HepG2 (cell line): ENCODE measurements at regions not wholly inside any gene's neighbourhood (a gene's known extent, or its start where the extent isn't known, plus 50 kb on each side); places are given as distances from the start of the nearest gene placed in this dataset.

ENCODE experiments used
- ATAC-seq: fragments of 200-7000 bp; cut with Tn5 transposase; 3 replicates; pipeline ENCODE4 v1.9.1; 2020; ENCODE audit warnings: mild to moderate bottlenecking, moderate library complexity
- BruUV-seq: library from RNA; stranded (reverse); fragments of 400-500 nt; replicated peaks from 2 replicates; lab custom pipeline; 2021; lab: Mats Ljungman, UMichigan
- CTCF ChIA-PET: fragments of 300-600 bp; formaldehyde crosslinking; extraction: SDS; loops from one replicate; lab custom pipeline; 2021; ENCODE audit warnings: low total read pairs, inconsistent platforms, low intra/inter-chr PET ratio; lab: Yijun Ruan, JAX
- POLR2A ChIA-PET: fragments of 350-600 bp; sonication (Branson Sonifier 250); formaldehyde crosslinking; loops from one replicate; lab custom pipeline; 2020; ENCODE audit warnings: antibody characterized with exemption, inconsistent platforms; lab: Yijun Ruan, JAX
- DNase-seq: peaks from one replicate; pipeline ENCODE4 v3.0.0-alpha.2; 2015; ENCODE audit warnings: low spot score
- FAIRE-seq: peaks from 3 replicates; lab custom pipeline; 2011; peaks lifted over from hg19 to GRCh38; lab: Jason Lieb, UNC
- H2AFZ ChIP-seq: one replicate; pipeline ENCODE4 v1.6.1; 2011; ENCODE audit warnings: low read length, inconsistent platforms
- H3K27ac ChIP-seq: fragments of 300-600 bp; 3 replicates; pipeline ENCODE4 v1.8.0; 2011; ENCODE audit warnings: mixed run types, mild to moderate bottlenecking, mixed read lengths, low read length, inconsistent platforms; ENCODE audit not compliant: insufficient read depth; ENCODE audit errors: extremely low read length
- H3K27me3 ChIP-seq, 2 experiments: fragments of 200-600 bp in 1 of 2; 2 replicates in 1 of 2; 3 replicates in 1 of 2; pipeline versions ENCODE4 v1.6.0 to v1.8.0; 2011; ENCODE audit warnings: low read length in 2 of 2, mild to moderate bottlenecking in 2 of 2, moderate library complexity in 2 of 2, inconsistent platforms in 1 of 2; ENCODE audit not compliant: insufficient read depth in 2 of 2, control insufficient read depth in 1 of 2
- H3K36me3 ChIP-seq, 2 experiments: fragments of 200-600 bp in 1 of 2; replicated peaks in 1 of 2; 2 replicates in 1 of 2; 3 replicates in 1 of 2; pipeline versions ENCODE4 v1.5.1 to v1.8.0; 2011; ENCODE audit warnings: low read length in 2 of 2, inconsistent platforms in 1 of 2; ENCODE audit not compliant: insufficient read depth in 2 of 2, control insufficient read depth in 1 of 2
- H3K4me1 ChIP-seq: 2 replicates; pipeline ENCODE4 v1.5.1; 2012; ENCODE audit warnings: low read length, inconsistent platforms; ENCODE audit not compliant: insufficient read depth
- H3K4me2 ChIP-seq: 2 replicates; pipeline ENCODE4 v1.6.0; 2011; ENCODE audit warnings: low read depth, low read length, inconsistent platforms
- H3K4me3 ChIP-seq, 3 experiments: fragments of 200-600 bp in 1 of 3; sonication (generic), shearing (Covaris generic) in 1 of 3; replicated peaks in 1 of 3; 2 replicates each; pipeline ENCODE4 v1.5.1; 2011 to 2016; ENCODE audit warnings: low read length in 3 of 3, inconsistent platforms in 2 of 3, low read depth in 2 of 3, mild to moderate bottlenecking in 2 of 3, control low read depth in 1 of 3, mixed read lengths in 1 of 3; ENCODE audit not compliant: insufficient read depth in 1 of 3
- H3K79me2 ChIP-seq: one replicate; pipeline ENCODE4 v1.6.1; 2011; ENCODE audit warnings: low read length, inconsistent platforms; ENCODE audit not compliant: insufficient read depth
- H3K9ac ChIP-seq: 2 replicates; pipeline ENCODE4 v1.6.0; 2011; ENCODE audit warnings: mild to moderate bottlenecking, low read depth, low read length, inconsistent platforms; ENCODE audit not compliant: insufficient read depth
- H3K9me3 ChIP-seq: 2 replicates; pipeline ENCODE4 v1.5.1; 2012; ENCODE audit warnings: mild to moderate bottlenecking, low read length
- H4K20me1 ChIP-seq: 2 replicates; pipeline ENCODE4 v1.6.0; 2011; ENCODE audit warnings: inconsistent platforms, mild to moderate bottlenecking, low read length, moderate library complexity; ENCODE audit not compliant: insufficient read depth
- EZH2 ChIP-seq: conservative IDR thresholded peaks from 2 replicates; pipeline ENCODE4 v1.6.1; 2012; ENCODE audit warnings: mild to moderate bottlenecking, low read depth, low read length, moderate library complexity
- GATAD1 ChIP-seq: IDR thresholded peaks from 2 replicates; pipeline ENCODE4 v1.6.1; 2016; ENCODE audit warnings: missing genetic modification reagents, missing compliant biosample characterization
- JUN ChIP-seq: sonication (generic); formaldehyde crosslinking; IDR thresholded peaks from 2 replicates; pipeline ENCODE4 v1.4.0; 2020; ENCODE audit warnings: mild to moderate bottlenecking, missing genetic modification reagents
- RFX1 ChIP-seq: fragments of 450-650 bp; IDR thresholded peaks from 2 replicates; pipeline ENCODE4 v1.6.1; 2017
- YEATS2 ChIP-seq: sonication (generic); formaldehyde crosslinking; IDR thresholded peaks from 2 replicates; pipeline ENCODE4 v1.4.0; 2020; ENCODE audit warnings: missing genetic modification reagents, borderline replicate concordance
- ZNF12 ChIP-seq: sonication (generic); formaldehyde crosslinking; IDR thresholded peaks from 2 replicates; pipeline ENCODE4 v1.5.0; 2020; ENCODE audit warnings: missing genetic modification reagents
- WGBS: methylation state at CpG from one replicate; pipeline ENCODE4 v1.1.6; 2017; ENCODE audit warnings: low lambda C conversion rate; 5-methylcytosine and 5-hydroxymethylcytosine counted together
- in situ Hi-C: cut with HindIII; loops from 2 replicates; pipeline ENCODE4 v1.10.0; 2017; ENCODE audit warnings: low pct_unique_long_range_greater_than_20kb; ENCODE audit not compliant: extremely low pct_ligation_motif_present
- intact Hi-C: fragments of 100-400 bp; cut with micrococcal nuclease; formaldehyde crosslinking; loops from one replicate; pipeline ENCODE4 v1.10.0; 2022; ENCODE audit not compliant: unreplicated experiment
- TF ChIP-seq, protein P1 (sequence below): sonication (generic); formaldehyde crosslinking; IDR thresholded peaks from 2 replicates; pipeline ENCODE4 v1.5.1; 2020; ENCODE audit warnings: missing genetic modification reagents, mild to moderate bottlenecking, borderline replicate concordance
- TF ChIP-seq, protein P2 (sequence below): sonication (generic); formaldehyde crosslinking; IDR thresholded peaks from 2 replicates; pipeline ENCODE4 v1.4.0; 2020; ENCODE audit warnings: missing genetic modification reagents
- TF ChIP-seq, protein P3 (sequence below): sonication (generic); formaldehyde crosslinking; IDR thresholded peaks from 2 replicates; pipeline ENCODE4 v1.4.0; 2020; ENCODE audit warnings: missing genetic modification reagents; ENCODE audit errors: not compliant biosample characterization
- TF ChIP-seq, protein P4 (sequence below): sonication (generic); formaldehyde crosslinking; IDR thresholded peaks from 2 replicates; pipeline ENCODE4 v1.4.0; 2020; ENCODE audit warnings: mild to moderate bottlenecking, low read depth, missing genetic modification reagents
- TF ChIP-seq, protein P5 (sequence below): sonication (generic); formaldehyde crosslinking; IDR thresholded peaks from 2 replicates; pipeline ENCODE4 v1.8.1; 2023; ENCODE audit warnings: mild to moderate bottlenecking, missing genetic modification reagents

DNA sequence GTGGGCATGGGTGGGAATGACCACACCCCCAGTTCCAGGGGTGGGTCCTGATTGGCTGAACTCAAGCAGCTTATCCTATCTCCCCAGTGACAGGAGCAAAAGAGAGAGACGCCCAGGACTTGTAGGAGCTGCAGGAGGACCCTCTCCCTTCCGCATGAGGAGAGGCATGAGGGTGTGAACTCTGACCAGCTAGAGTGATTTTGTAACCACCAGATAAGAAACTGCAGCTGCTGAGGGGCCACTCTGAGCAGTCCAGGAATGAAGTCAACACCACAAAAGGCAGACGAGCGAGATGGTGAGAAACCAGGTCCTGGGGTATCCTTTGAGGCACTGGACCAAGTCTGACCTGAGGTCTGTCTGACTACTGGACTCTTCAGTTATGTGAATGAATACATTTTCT lies 521.9 kb downstream of the BNC2 start:
- Histone ChIP-seq H3K27me3 (no peaks in the 10 kb centered on the region; a peak in 1 of 5 replicates), H3K4me2 (no peak overlapping the region), H3K4me1 (no peaks in the 10 kb centered on the region), H3K79me2 (no peaks in the 10 kb centered on the region), H3K36me3 (no peaks in the 10 kb centered on the region), H3K27ac (no peak overlapping the region), H2AFZ (no peak overlapping the region), H3K9ac (no peak overlapping the region), H3K4me3 (no peak overlapping the region), H4K20me1 (no peaks in the 10 kb centered on the region), H3K9me3 (no peaks in the 10 kb centered on the region)
- in situ Hi-C loops (no loop called here), intact Hi-C loops (no loop called here)
- ChIA-PET CTCF (no interaction called here), POLR2A (no interaction called here)
- no peak for FAIRE-seq
- ATAC-seq = no peak
- BruUV-seq = no TSS peak
- no peak for TF ChIP-seq GATAD1 (CRISPR knock-in tag)
- TF ChIP-seq, protein P1, sequence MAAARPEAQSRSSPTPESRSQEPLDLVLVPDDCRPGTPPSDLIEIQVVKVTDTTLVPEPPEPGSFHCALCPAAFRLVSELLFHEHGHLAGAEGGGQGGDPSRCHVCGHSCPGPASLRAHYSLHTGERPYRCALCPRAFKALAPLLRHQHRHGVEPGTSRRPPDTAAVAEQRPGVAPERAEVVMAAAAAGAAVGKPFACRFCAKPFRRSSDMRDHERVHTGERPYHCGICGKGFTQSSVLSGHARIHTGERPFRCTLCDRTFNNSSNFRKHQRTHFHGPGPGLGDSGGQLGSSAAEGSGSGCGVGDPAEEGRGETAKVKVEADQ (CRISPR knock-in tag) = no peak
- WGBS = 10% methylated on average over 4 of the region's 4 CpGs
- DNase-seq = no peak

DNA sequence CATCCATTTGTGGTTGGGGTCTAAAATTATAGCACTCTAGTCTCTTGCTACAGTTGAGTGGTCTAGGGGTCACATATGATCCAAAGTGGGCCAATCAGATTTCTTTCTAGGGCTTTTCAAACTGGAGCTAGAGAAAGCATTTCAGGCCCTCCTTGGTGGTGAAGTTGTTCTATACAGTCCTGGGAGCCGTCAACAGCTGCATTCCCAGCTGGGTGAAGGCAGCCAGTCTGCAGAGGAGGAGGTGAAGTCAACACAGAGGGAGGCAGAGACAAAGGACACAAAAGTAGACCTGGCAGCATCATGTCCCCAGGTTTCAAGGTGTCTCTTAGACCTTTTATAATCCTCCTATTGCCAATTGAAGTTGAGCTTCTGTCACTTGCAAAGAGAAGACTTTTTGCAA lies 518.2 kb downstream of the BNC2 start:
- Histone ChIP-seq H3K36me3 (no peaks in the 10 kb centered on the region), H3K27me3 (no peaks in the 10 kb centered on the region; a peak in 1 of 5 replicates), H3K9me3 (no peaks in the 10 kb centered on the region), H3K4me2 (no peak overlapping the region), H3K27ac (no peak overlapping the region), H2AFZ (no peak overlapping the region), H3K4me1 (no peaks in the 10 kb centered on the region), H3K9ac (no peak overlapping the region), H4K20me1 (no peaks in the 10 kb centered on the region), H3K4me3 (no peak overlapping the region), H3K79me2 (no peaks in the 10 kb centered on the region)
- no TSS peak for BruUV-seq
- intact Hi-C loops (no loop called here), in situ Hi-C loops (no loop called here)
- ChIA-PET CTCF (no interaction called here), POLR2A (no interaction called here)
- WGBS = 0% methylated on average over 1 of the region's 1 CpG
- DNase-seq = no peak
- no peak for ATAC-seq
- no peak for FAIRE-seq
- TF ChIP-seq, protein P2, sequence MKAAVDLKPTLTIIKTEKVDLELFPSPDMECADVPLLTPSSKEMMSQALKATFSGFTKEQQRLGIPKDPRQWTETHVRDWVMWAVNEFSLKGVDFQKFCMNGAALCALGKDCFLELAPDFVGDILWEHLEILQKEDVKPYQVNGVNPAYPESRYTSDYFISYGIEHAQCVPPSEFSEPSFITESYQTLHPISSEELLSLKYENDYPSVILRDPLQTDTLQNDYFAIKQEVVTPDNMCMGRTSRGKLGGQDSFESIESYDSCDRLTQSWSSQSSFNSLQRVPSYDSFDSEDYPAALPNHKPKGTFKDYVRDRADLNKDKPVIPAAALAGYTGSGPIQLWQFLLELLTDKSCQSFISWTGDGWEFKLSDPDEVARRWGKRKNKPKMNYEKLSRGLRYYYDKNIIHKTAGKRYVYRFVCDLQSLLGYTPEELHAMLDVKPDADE = no peak
- TF ChIP-seq RFX1 (no peak), JUN (no peak), ZNF12 (no peak), EZH2 (no peak), YEATS2 (CRISPR knock-in tag) (no peak)
- TF ChIP-seq, protein P3, sequence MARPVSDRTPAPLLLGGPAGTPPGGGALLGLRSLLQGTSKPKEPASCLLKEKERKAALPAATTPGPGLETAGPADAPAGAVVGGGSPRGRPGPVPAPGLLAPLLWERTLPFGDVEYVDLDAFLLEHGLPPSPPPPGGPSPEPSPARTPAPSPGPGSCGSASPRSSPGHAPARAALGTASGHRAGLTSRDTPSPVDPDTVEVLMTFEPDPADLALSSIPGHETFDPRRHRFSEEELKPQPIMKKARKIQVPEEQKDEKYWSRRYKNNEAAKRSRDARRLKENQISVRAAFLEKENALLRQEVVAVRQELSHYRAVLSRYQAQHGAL (CRISPR knock-in tag) = no peak
- TF ChIP-seq, protein P4, sequence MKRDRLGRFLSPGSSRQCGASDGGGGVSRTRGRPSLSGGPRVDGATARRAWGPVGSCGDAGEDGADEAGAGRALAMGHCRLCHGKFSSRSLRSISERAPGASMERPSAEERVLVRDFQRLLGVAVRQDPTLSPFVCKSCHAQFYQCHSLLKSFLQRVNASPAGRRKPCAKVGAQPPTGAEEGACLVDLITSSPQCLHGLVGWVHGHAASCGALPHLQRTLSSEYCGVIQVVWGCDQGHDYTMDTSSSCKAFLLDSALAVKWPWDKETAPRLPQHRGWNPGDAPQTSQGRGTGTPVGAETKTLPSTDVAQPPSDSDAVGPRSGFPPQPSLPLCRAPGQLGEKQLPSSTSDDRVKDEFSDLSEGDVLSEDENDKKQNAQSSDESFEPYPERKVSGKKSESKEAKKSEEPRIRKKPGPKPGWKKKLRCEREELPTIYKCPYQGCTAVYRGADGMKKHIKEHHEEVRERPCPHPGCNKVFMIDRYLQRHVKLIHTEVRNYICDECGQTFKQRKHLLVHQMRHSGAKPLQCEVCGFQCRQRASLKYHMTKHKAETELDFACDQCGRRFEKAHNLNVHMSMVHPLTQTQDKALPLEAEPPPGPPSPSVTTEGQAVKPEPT (CRISPR knock-in tag) = no peak
- TF ChIP-seq, protein P5, sequence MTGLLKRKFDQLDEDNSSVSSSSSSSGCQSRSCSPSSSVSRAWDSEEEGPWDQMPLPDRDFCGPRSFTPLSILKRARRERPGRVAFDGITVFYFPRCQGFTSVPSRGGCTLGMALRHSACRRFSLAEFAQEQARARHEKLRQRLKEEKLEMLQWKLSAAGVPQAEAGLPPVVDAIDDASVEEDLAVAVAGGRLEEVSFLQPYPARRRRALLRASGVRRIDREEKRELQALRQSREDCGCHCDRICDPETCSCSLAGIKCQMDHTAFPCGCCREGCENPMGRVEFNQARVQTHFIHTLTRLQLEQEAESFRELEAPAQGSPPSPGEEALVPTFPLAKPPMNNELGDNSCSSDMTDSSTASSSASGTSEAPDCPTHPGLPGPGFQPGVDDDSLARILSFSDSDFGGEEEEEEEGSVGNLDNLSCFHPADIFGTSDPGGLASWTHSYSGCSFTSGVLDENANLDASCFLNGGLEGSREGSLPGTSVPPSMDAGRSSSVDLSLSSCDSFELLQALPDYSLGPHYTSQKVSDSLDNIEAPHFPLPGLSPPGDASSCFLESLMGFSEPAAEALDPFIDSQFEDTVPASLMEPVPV (CRISPR knock-in tag) = no peak
